IMR-90 (cell line): ENCODE measurements at regions not wholly inside any gene's neighbourhood (a gene's known extent, or its start where the extent isn't known, plus 50 kb on each side); places are given as distances from the start of the nearest gene placed in this dataset.

Source experiments
- ATAC-seq: fragments of 200-7000 bp; cut with Tn5 transposase; 2 replicates; pipeline ENCODE4 v1.9.1; 2020; ENCODE audit warnings: low read depth, mild to moderate bottlenecking, moderate library complexity
- BruUV-seq: library from RNA; stranded (reverse); fragments of 400-500 nt; replicated peaks from 2 replicates; lab custom pipeline; 2021; lab: Mats Ljungman, UMichigan
- CTCF ChIA-PET: fragments of 300-600 bp; formaldehyde crosslinking; extraction: SDS; loops from one replicate; lab custom pipeline; 2021; ENCODE audit warnings: antibody characterized with exemption; lab: Yijun Ruan, JAX
- POLR2A ChIA-PET: fragments of 300-600 bp; sonication (Branson Sonifier 250); formaldehyde crosslinking; loops from one replicate; lab custom pipeline; 2022; ENCODE audit warnings: antibody characterized with exemption; ENCODE audit not compliant: unreplicated experiment; lab: Charles Lee
- DNase-seq: peaks from one replicate; pipeline ENCODE4 v3.0.0; 2013
- H2AFZ ChIP-seq: replicated peaks from 2 replicates; pipeline ENCODE3; 2013; ENCODE audit warnings: low read length, mild to moderate bottlenecking; ENCODE audit not compliant: poor library complexity
- H2AK5ac ChIP-seq: 2 replicates; pipeline ENCODE4 v1.6.1; 2013; ENCODE audit warnings: low read depth, low read length, inconsistent platforms
- H2AK9ac ChIP-seq: replicated peaks from 2 replicates; pipeline ENCODE3; 2013; ENCODE audit warnings: mild to moderate bottlenecking, low read depth, low read length, moderate library complexity; ENCODE audit not compliant: poor library complexity
- H2BK120ac ChIP-seq: 2 replicates; pipeline ENCODE4 v1.6.1; 2013; ENCODE audit warnings: low read depth, low read length, inconsistent platforms
- H2BK15ac ChIP-seq: 3 replicates; pipeline ENCODE4 v1.6.1; 2013; ENCODE audit warnings: low read depth, low read length, inconsistent platforms
- H2BK20ac ChIP-seq: 2 replicates; pipeline ENCODE4 v1.6.1; 2013; ENCODE audit warnings: low read depth, mild to moderate bottlenecking, inconsistent platforms, low read length, moderate library complexity
- H2BK5ac ChIP-seq: 2 replicates; pipeline ENCODE4 v1.6.1; 2013; ENCODE audit warnings: mild to moderate bottlenecking, low read depth, low read length, inconsistent platforms; ENCODE audit not compliant: poor library complexity, severe bottlenecking
- H3K14ac ChIP-seq: replicated peaks from 2 replicates; pipeline ENCODE4 v1.6.1; 2013; ENCODE audit warnings: low read depth, low read length, inconsistent platforms
- H3K18ac ChIP-seq: 2 replicates; pipeline ENCODE4 v1.6.1; 2013; ENCODE audit warnings: low read depth, low read length, control low read depth
- H3K23ac ChIP-seq: 2 replicates; pipeline ENCODE4 v1.6.1; 2013; ENCODE audit warnings: low read depth, low read length, inconsistent platforms
- H3K27ac ChIP-seq: 2 replicates; pipeline ENCODE4 v1.5.1; 2013; ENCODE audit warnings: mild to moderate bottlenecking, control low read depth, low read length; ENCODE audit not compliant: insufficient read depth
- H3K27me3 ChIP-seq: 2 replicates; pipeline ENCODE4 v1.6.1; 2013; ENCODE audit warnings: low read length; ENCODE audit not compliant: control insufficient read depth, insufficient read depth
- H3K36me3 ChIP-seq: 2 replicates; pipeline ENCODE4 v1.6.1; 2013; ENCODE audit warnings: low read length, mixed read lengths; ENCODE audit not compliant: control insufficient read depth, insufficient read depth
- H3K4ac ChIP-seq: 2 replicates; pipeline ENCODE4 v1.6.1; 2013; ENCODE audit warnings: low read depth, low read length, inconsistent platforms
- H3K4me1 ChIP-seq: 2 replicates; pipeline ENCODE4 v1.6.1; 2013; ENCODE audit warnings: low read length, mixed read lengths; ENCODE audit not compliant: control insufficient read depth, insufficient read depth
- H3K4me2 ChIP-seq: 2 replicates; pipeline ENCODE4 v1.6.1; 2013; ENCODE audit warnings: low read depth, mild to moderate bottlenecking, control low read depth, low read length, moderate library complexity
- H3K4me3 ChIP-seq: 2 replicates; pipeline ENCODE4 v1.5.1; 2013; ENCODE audit warnings: low read depth, mild to moderate bottlenecking, control low read depth, low read length, moderate library complexity; ENCODE audit not compliant: insufficient read depth
- H3K56ac ChIP-seq: 2 replicates; pipeline ENCODE4 v1.6.1; 2013; ENCODE audit warnings: low read length, inconsistent platforms; ENCODE audit not compliant: insufficient read depth; ENCODE audit errors: extremely low read depth
- H3K79me1 ChIP-seq, 2 experiments: 2 replicates each; pipeline ENCODE4 v1.6.1; 2013; ENCODE audit warnings: low read length in 2 of 2, inconsistent platforms in 1 of 2, low read depth in 1 of 2
- H3K9ac ChIP-seq: 2 replicates; pipeline ENCODE4 v1.6.1; 2013; ENCODE audit warnings: low read depth, low read length, control low read depth
- H3K9me1 ChIP-seq: 2 replicates; pipeline ENCODE4 v1.6.1; 2013; ENCODE audit warnings: low read length, inconsistent platforms; ENCODE audit not compliant: insufficient read depth
- H3K9me3 ChIP-seq: 2 replicates; pipeline ENCODE4 v1.6.1; 2013; ENCODE audit warnings: low read length; ENCODE audit not compliant: control insufficient read depth, insufficient read depth
- H4K20me1 ChIP-seq: 2 replicates; pipeline ENCODE4 v1.6.1; 2013; ENCODE audit warnings: low read length, inconsistent platforms; ENCODE audit not compliant: insufficient read depth
- H4K5ac ChIP-seq: 2 replicates; pipeline ENCODE4 v1.6.1; 2013; ENCODE audit warnings: mild to moderate bottlenecking, low read depth, low read length, control low read depth
- H4K8ac ChIP-seq, 2 experiments: 2 replicates each; pipeline ENCODE4 v1.6.1; 2013; ENCODE audit warnings: low read depth in 2 of 2, low read length in 2 of 2, control low read depth in 1 of 2, inconsistent platforms in 1 of 2
- H4K91ac ChIP-seq: 2 replicates; pipeline ENCODE4 v1.6.1; 2013; ENCODE audit warnings: low read depth, low read length, inconsistent platforms; ENCODE audit not compliant: insufficient read depth
- BHLHE40 ChIP-seq: fragments of 150-350 bp; IDR thresholded peaks from 2 replicates; pipeline ENCODE4 v1.6.1; 2016; ENCODE audit warnings: mild to moderate bottlenecking, low read depth, low read length
- CEBPB ChIP-seq: IDR thresholded peaks from 2 replicates; pipeline ENCODE4 v1.6.1; 2012; ENCODE audit warnings: low read depth, low read length, improper control_type of control experiment
- ELK1 ChIP-seq: fragments of 150-350 bp; IDR thresholded peaks from 2 replicates; pipeline ENCODE4 v1.6.1; 2016; ENCODE audit warnings: low read depth, mild to moderate bottlenecking, low read length, moderate library complexity, borderline replicate concordance
- NFE2L2 ChIP-seq: fragments of 150-350 bp; IDR thresholded peaks from 2 replicates; pipeline ENCODE4 v1.6.1; 2016; ENCODE audit warnings: low read depth, mild to moderate bottlenecking, low read length
- POLR2A ChIP-seq: IDR thresholded peaks from 2 replicates; pipeline ENCODE4 v1.6.1; 2012; ENCODE audit warnings: mild to moderate bottlenecking, low read depth, low read length
- RFX5 ChIP-seq: IDR thresholded peaks from 2 replicates; pipeline ENCODE4 v1.8.0; 2012; ENCODE audit warnings: low read depth, mild to moderate bottlenecking, low read length, moderate library complexity
- WGBS, 2 experiments: methylation state at CpG; one replicate each; pipeline versions ENCODE4 v1.1.5 to v1.1.7; 2013; ENCODE audit warnings: missing lambda C conversion rate in 2 of 2; ENCODE audit not compliant: insufficient read length in 1 of 2; ENCODE audit errors: extremely low coverage in 2 of 2; 5-methylcytosine and 5-hydroxymethylcytosine counted together
- dilution Hi-C: fragments of 300-500 bp; cut with HindIII; formaldehyde crosslinking; loops from one replicate; pipeline ENCODE4 v1.14.3; 2018; ENCODE audit warnings: low sequenced_read_pairs; ENCODE audit not compliant: unreplicated experiment
- in situ Hi-C: fragments of 300-500 bp; cut with MboI; formaldehyde crosslinking; loops from 3 replicates; pipeline ENCODE4 v1.14.3; 2019; ENCODE audit warnings: low sequenced_read_pairs, inconsistent platforms, mixed read lengths
- intact Hi-C: fragments of 100-400 bp; cut with micrococcal nuclease; formaldehyde crosslinking; loops from 2 replicates; pipeline ENCODE4 v1.10.0; 2022

GRCh38 chr11:116532066-116532465 is 240.7 kb downstream of the BUD13 start:
- no peak overlapping the region for H3K4me2 ChIP-seq
- no peak overlapping the region for H3K4me3 ChIP-seq
- H2BK120ac ChIP-seq = no peak overlapping the region
- no peak overlapping the region for H2AK9ac ChIP-seq
- H2AFZ ChIP-seq = no peak overlapping the region
- TF ChIP-seq BHLHE40 (no peak), CEBPB (no peak), ELK1 (no peak), RFX5 (no peak), NFE2L2 (no peak), POLR2A (no peak)
- no peaks in the 10 kb centered on the region for H3K4me1 ChIP-seq
- intact Hi-C loops = no loop called here
- dilution Hi-C loops = no loop called here
- H3K56ac ChIP-seq = no peak overlapping the region
- no peak overlapping the region for H2AK5ac ChIP-seq
- H2BK15ac ChIP-seq = no peak overlapping the region
- ChIA-PET POLR2A (no interaction called here), CTCF (no interaction called here)
- H3K27ac ChIP-seq = no peak overlapping the region
- no TSS peak for BruUV-seq
- no peaks in the 10 kb centered on the region for H3K36me3 ChIP-seq
- H3K79me1 ChIP-seq = no peaks in the 10 kb centered on the region
- no peak overlapping the region for H3K23ac ChIP-seq
- DNase-seq (no peak), ATAC-seq (no peak)
- H2BK20ac ChIP-seq = no peak overlapping the region
- H3K9me1 ChIP-seq = no peaks in the 10 kb centered on the region
- no peak overlapping the region for H3K4ac ChIP-seq
- no peak overlapping the region for H3K14ac ChIP-seq
- H3K27me3 ChIP-seq = peaks cover 8% of the 10 kb centered on the region
- no peak overlapping the region for H3K9ac ChIP-seq
- no peak overlapping the region for H2BK5ac ChIP-seq
- 100% methylated on average over 1 of the region's 8 CpGs; no CpG with 5 or more reads in 1 of the 2 experiments for WGBS, 2 experiments
- no peak overlapping the region for H4K91ac ChIP-seq
- H4K5ac ChIP-seq = no peak overlapping the region
- H3K9me3 ChIP-seq = no peaks in the 10 kb centered on the region
- no peak overlapping the region for H4K8ac ChIP-seq
- H4K20me1 ChIP-seq = no peaks in the 10 kb centered on the region; the same call in 1 of the 2 replicates
- in situ Hi-C loops = no loop called here
- H3K18ac ChIP-seq = no peak overlapping the region
